ENCODE measurements at regions not wholly inside any gene's neighbourhood (a gene's known extent, or its start where the extent isn't known, plus 50 kb on each side); places are given as distances from the start of the nearest gene placed in this dataset.

- no peak for TF ChIP-seq CTCF (IDR thresholded peaks at IDR 0.05)
- H3K4me3 Mint-ChIP-seq, result no peak overlapping the region
- ChIA-PET CTCF (no interaction called here), POLR2A (no interaction called here)
- no peaks in the 10 kb centered on the region for H3K27me3 Mint-ChIP-seq
- DNase-seq, result no peak
- no peaks in the 10 kb centered on the region for H3K36me3 Mint-ChIP-seq (ENCODE audit: low read depth)
- H3K27ac Mint-ChIP-seq, result no peak overlapping the region
- intact Hi-C loops (cut with micrococcal nuclease), result no loop called here
- H3K9me3 Mint-ChIP-seq, result no peaks in the 10 kb centered on the region
- ATAC-seq, result no peak
- H3K4me1 Mint-ChIP-seq (ENCODE audit: low read depth), result no peaks in the 10 kb centered on the region
Measured at GRCh38 chrX:22516893-22517292, 244.2 kb downstream of the CBLL2 start.

DNA sequence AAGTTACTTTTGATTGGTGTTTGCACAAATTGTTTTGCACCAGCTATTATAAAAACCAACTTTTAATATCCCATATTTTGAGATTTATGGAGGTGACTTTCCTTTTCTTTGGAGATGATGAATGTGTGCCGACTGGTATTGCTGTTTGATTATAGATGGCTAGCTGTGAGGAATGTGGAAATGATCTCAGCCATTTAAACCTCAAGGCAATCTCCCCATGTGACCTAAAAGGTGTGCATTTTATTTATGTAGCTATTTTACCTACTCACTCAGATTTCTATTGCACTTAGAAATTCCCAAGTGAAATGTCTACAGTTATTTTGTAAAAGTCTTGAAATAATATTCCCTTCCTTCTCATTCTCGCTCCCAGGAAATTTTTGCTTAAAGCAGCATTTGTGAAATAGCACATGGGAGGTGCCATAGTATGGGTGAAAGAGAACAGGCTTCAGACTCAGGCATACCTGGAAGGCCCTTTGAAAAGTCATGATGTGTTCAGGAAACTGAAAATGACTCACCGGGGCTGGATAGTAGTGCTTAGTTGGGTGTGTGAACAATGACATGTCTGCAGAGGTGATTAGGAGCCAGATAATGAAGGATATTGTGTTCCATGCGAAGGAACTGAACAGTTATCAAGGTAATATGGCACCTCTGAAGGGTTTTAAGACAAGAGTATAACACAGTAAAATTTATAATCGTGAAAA is 247.6 kb downstream of the CBLL2 start:
- ChIA-PET CTCF (no interaction called here), POLR2A (no interaction called here)
- no peaks in the 10 kb centered on the region for H3K4me1 Mint-ChIP-seq (ENCODE audit: low read depth)
- intact Hi-C loops (cut with micrococcal nuclease), result no loop called here
- no peak overlapping the region for H3K27ac Mint-ChIP-seq
- no peaks in the 10 kb centered on the region for H3K9me3 Mint-ChIP-seq
- H3K27me3 Mint-ChIP-seq, result no peaks in the 10 kb centered on the region
- TF ChIP-seq CTCF (IDR thresholded peaks at IDR 0.05), result no peak
- no peak for DNase-seq
- no peak overlapping the region for H3K4me3 Mint-ChIP-seq
- H3K36me3 Mint-ChIP-seq (ENCODE audit: low read depth), result no peaks in the 10 kb centered on the region
- no peak for ATAC-seq

GRCh38 chrX:22526339-22526738 is 253.6 kb downstream of the CBLL2 start:
- ChIA-PET POLR2A (no interaction called here), CTCF (no interaction called here)
- Mint-ChIP-seq H3K27me3 (no peaks in the 10 kb centered on the region), H3K27ac (no peak overlapping the region), H3K36me3 (ENCODE audit: low read depth) (no peaks in the 10 kb centered on the region), H3K4me1 (ENCODE audit: low read depth) (no peaks in the 10 kb centered on the region), H3K4me3 (no peak overlapping the region), H3K9me3 (peaks cover 1% of the 10 kb centered on the region)
- no peak for TF ChIP-seq CTCF (IDR thresholded peaks at IDR 0.05)
- intact Hi-C loops (cut with micrococcal nuclease), result no loop called here
- ATAC-seq, result no peak
- DNase-seq, result no peak

- Mint-ChIP-seq H3K27ac (no peak overlapping the region), H3K4me3 (no peak overlapping the region), H3K27me3 (no peaks in the 10 kb centered on the region), H3K9me3 (peaks cover 1% of the 10 kb centered on the region), H3K4me1 (ENCODE audit: low read depth) (no peaks in the 10 kb centered on the region), H3K36me3 (ENCODE audit: low read depth) (no peaks in the 10 kb centered on the region)
- TF ChIP-seq CTCF (IDR thresholded peaks at IDR 0.05), result no peak
- CTCF ChIA-PET, result no interaction called here
- intact Hi-C loops (cut with micrococcal nuclease), result no loop called here
- ATAC-seq (no peak), DNase-seq (no peak)
- POLR2A ChIA-PET, result no interaction called here
Measured at GRCh38 chrX:22527302-22527701, 254.6 kb downstream of the CBLL2 start.

DNA sequence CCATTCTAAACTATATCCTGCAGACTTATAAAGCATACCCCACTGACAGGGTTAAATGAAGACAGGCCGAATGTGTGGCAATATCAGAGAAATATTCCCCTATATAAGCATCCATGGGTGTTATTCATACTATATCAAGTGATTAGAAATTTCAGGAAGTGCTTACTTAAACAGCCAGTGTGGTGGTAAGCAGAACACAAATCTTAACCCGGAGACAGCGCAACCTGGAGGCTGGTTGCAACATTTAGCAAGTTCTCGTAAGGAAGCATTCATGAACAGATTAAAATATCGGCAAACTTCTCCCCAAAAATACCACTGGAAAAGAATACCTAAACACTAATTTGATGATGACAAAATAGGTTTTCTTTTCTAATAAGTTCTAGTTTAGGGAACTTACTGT is 261.2 kb downstream of the CBLL2 start:
- Mint-ChIP-seq H3K9me3 (no peaks in the 10 kb centered on the region), H3K4me1 (ENCODE audit: low read depth) (no peaks in the 10 kb centered on the region), H3K4me3 (no peak overlapping the region), H3K27me3 (no peaks in the 10 kb centered on the region), H3K27ac (no peak overlapping the region), H3K36me3 (ENCODE audit: low read depth) (no peaks in the 10 kb centered on the region)
- POLR2A ChIA-PET, result no interaction called here
- CTCF ChIA-PET, result no interaction called here
- intact Hi-C loops (cut with micrococcal nuclease), result no loop called here
- no peak for TF ChIP-seq CTCF (IDR thresholded peaks at IDR 0.05)
- ATAC-seq (no peak), DNase-seq (no peak)
